ENCODE measurements at regions not wholly inside any gene's neighbourhood (a gene's known extent, or its start where the extent isn't known, plus 50 kb on each side); places are given as distances from the start of the nearest gene placed in this dataset.

DNA sequence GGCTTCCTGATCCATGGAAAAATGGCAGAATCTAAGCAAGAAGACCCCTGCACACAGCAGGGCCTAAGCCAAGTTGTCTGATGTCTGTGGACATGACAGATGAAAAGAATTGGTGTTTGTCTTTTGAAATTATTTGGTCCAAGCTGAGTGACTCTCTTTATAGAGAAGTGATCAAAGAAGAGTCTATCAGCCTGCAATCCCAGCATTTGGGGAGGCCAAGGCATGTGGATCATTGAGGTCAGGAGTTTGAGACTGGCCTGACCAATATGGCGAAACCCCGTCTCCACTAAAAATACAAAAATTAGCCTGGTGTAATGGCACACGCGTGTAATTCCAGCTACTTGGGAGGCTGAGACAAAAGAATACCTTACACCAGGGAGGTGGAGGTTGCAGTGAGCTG is 64.8 kb upstream of the TUNAR start:
- ATAC-seq (ENCODE audit: low read depth): no peak
- Histone ChIP-seq H3K27me3 (ENCODE audit: insufficient read depth, poor library complexity, severe bottlenecking) (peaks cover 14% of the 10 kb centered on the region), H3K4me3 (ENCODE audit: severe bottlenecking) (no peak overlapping the region), H3K27ac (ENCODE audit: poor library complexity, severe bottlenecking) (no peak overlapping the region), H3K9me3 (ENCODE audit: severe bottlenecking) (no peaks in the 10 kb centered on the region), H3K36me3 (ENCODE audit: low read depth) (no peaks in the 10 kb centered on the region), H3K4me1 (ENCODE audit: insufficient read depth, poor library complexity, severe bottlenecking) (no peaks in the 10 kb centered on the region)
- TF ChIP-seq, protein P1, sequence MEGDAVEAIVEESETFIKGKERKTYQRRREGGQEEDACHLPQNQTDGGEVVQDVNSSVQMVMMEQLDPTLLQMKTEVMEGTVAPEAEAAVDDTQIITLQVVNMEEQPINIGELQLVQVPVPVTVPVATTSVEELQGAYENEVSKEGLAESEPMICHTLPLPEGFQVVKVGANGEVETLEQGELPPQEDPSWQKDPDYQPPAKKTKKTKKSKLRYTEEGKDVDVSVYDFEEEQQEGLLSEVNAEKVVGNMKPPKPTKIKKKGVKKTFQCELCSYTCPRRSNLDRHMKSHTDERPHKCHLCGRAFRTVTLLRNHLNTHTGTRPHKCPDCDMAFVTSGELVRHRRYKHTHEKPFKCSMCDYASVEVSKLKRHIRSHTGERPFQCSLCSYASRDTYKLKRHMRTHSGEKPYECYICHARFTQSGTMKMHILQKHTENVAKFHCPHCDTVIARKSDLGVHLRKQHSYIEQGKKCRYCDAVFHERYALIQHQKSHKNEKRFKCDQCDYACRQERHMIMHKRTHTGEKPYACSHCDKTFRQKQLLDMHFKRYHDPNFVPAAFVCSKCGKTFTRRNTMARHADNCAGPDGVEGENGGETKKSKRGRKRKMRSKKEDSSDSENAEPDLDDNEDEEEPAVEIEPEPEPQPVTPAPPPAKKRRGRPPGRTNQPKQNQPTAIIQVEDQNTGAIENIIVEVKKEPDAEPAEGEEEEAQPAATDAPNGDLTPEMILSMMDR (IDR thresholded peaks at IDR 0.05; ENCODE audit: poor library complexity, severe bottlenecking): no peak
- DNase-seq (ENCODE audit: low spot score): no peak

DNA sequence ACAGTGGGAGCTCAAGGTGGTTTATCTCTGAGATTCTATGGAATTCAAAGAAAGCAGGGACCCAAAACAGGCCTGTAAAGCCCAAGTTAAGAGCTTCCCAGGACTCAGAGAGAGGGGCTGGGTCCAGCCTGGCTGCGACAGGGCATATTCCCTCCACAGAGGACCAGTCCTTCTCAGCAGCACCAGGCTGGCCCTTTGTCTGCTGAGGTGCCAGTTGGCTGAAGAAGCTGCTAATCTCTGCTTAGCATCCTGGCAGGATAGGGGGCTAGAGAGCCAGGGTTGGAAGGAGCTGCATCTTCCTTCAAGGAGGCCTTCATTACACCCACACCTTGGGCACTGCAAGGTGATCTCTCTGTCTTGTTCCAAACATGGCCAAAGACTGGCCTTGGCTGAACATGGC is 68.3 kb upstream of the TUNAR start:
- DNase-seq (ENCODE audit: low spot score): no peak
- Histone ChIP-seq H3K36me3 (ENCODE audit: low read depth) (no peaks in the 10 kb centered on the region), H3K27me3 (ENCODE audit: insufficient read depth, poor library complexity, severe bottlenecking) (peaks cover 7% of the 10 kb centered on the region), H3K9me3 (ENCODE audit: severe bottlenecking) (peaks cover 2% of the 10 kb centered on the region), H3K4me3 (ENCODE audit: severe bottlenecking) (no peak overlapping the region), H3K4me1 (ENCODE audit: insufficient read depth, poor library complexity, severe bottlenecking) (no peaks in the 10 kb centered on the region), H3K27ac (ENCODE audit: poor library complexity, severe bottlenecking) (no peak overlapping the region)
- TF ChIP-seq, protein P1 (IDR thresholded peaks at IDR 0.05; ENCODE audit: poor library complexity, severe bottlenecking): no peak
- no peak for ATAC-seq (ENCODE audit: low read depth)

DNA sequence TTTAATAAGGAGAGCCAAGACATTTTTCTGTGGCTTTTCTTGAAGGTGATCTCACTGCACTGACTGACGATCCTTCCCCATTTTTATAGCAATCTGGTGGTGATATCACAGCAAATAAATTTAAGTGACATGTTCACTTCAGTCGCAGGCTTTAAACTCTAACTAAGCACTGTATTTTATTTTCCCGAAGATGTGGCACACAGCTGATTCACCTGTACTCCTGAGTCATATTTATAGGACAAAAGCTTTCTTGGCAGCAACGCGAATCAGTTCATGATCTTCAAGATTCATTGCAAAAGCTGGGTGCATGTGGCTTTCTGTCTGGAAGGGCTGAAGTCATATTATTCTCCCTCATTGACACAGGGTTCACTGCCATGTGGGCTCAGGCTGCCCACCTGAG is 79.8 kb upstream of the TUNAR start:
- TF ChIP-seq, protein P1 (IDR thresholded peaks at IDR 0.05; ENCODE audit: poor library complexity, severe bottlenecking): no peak
- no peak overlapping the region for H3K4me3 ChIP-seq (ENCODE audit: severe bottlenecking)
- 0 out of 3 replicates have a peak, but pooled peaks have one; percentile 14 for ATAC-seq (ENCODE audit: low read depth)
- no peaks in the 10 kb centered on the region for H3K36me3 ChIP-seq (ENCODE audit: low read depth)
- DNase-seq (ENCODE audit: low spot score): no peak
- no peak overlapping the region for H3K27ac ChIP-seq (ENCODE audit: poor library complexity, severe bottlenecking)
- peaks cover 15% of the 10 kb centered on the region for H3K27me3 ChIP-seq (ENCODE audit: insufficient read depth, poor library complexity, severe bottlenecking)
- H3K9me3 ChIP-seq (ENCODE audit: severe bottlenecking): no peaks in the 10 kb centered on the region
- H3K4me1 ChIP-seq (ENCODE audit: insufficient read depth, poor library complexity, severe bottlenecking): no peaks in the 10 kb centered on the region

DNA sequence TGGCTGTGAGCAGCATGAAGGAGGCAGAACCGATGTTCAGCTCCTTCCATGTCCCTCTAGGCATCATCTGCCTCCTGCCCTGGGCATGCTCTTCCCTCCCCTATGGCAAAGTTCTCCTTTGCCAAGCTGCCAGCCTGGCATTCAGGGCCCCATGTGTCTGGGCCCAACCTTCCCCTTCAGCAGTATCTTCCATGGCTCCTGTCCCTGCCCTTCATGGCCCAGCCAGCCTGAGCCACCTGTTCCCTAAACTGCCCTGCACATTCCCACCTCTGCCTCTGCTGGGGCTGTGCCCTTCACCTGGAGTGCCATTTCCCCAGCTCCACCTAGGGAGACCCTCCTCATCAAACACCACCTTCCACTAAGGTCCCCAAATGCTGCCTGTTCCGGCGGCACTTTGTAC is 74.0 kb upstream of the TCL1A start:
- Histone ChIP-seq H3K36me3 (ENCODE audit: low read depth) (no peaks in the 10 kb centered on the region), H3K9me3 (ENCODE audit: severe bottlenecking) (no peaks in the 10 kb centered on the region), H3K4me3 (ENCODE audit: severe bottlenecking) (no peak overlapping the region), H3K4me1 (ENCODE audit: insufficient read depth, poor library complexity, severe bottlenecking) (no peaks in the 10 kb centered on the region), H3K27ac (ENCODE audit: poor library complexity, severe bottlenecking) (no peak overlapping the region), H3K27me3 (ENCODE audit: insufficient read depth, poor library complexity, severe bottlenecking) (peaks cover 5% of the 10 kb centered on the region)
- ATAC-seq (ENCODE audit: low read depth): no peak
- TF ChIP-seq, protein P1 (IDR thresholded peaks at IDR 0.05; ENCODE audit: poor library complexity, severe bottlenecking): no peak
- DNase-seq (ENCODE audit: low spot score): no peak

DNA sequence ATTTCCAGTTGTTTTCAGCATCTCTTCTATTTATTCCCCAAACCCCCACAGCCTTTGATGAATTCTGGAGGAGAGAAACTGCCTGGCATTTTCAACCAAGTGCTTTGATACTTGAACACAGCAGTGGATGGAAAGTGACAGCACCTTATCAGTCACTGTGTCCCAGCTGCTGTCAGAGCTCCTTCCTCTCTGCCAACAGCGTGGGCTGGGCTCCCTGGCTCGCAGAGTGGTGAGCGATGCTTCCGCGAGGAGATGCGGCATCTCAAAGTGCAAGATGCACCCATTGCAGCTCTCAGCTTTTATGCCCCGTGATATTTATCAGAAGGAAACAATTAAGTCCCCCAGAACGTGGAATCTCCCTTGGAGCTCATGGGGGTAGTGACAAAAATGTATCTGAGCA is 72.6 kb upstream of the TCL1A start:
- no peak overlapping the region for H3K27ac ChIP-seq (ENCODE audit: poor library complexity, severe bottlenecking)
- H3K4me1 ChIP-seq (ENCODE audit: insufficient read depth, poor library complexity, severe bottlenecking): no peaks in the 10 kb centered on the region
- no peak overlapping the region for H3K4me3 ChIP-seq (ENCODE audit: severe bottlenecking)
- no peaks in the 10 kb centered on the region for H3K36me3 ChIP-seq (ENCODE audit: low read depth)
- ATAC-seq (ENCODE audit: low read depth) (no peak), DNase-seq (ENCODE audit: low spot score) (no peak)
- TF ChIP-seq, protein P1 (IDR thresholded peaks at IDR 0.05; ENCODE audit: poor library complexity, severe bottlenecking): no peak
- H3K27me3 ChIP-seq (ENCODE audit: insufficient read depth, poor library complexity, severe bottlenecking): peaks cover 10% of the 10 kb centered on the region
- H3K9me3 ChIP-seq (ENCODE audit: severe bottlenecking): no peaks in the 10 kb centered on the region

All from RWPE2 (cell line).